Prostate gland (tissue), 2 donors: ENCODE measurements at regions not wholly inside any gene's neighbourhood (a gene's known extent, or its start where the extent isn't known, plus 50 kb on each side); places are given as distances from the start of the nearest gene placed in this dataset.

Experiments used
- DNase-seq: peaks from one replicate; pipeline ENCODE4 v3.0.0-alpha.2; 2019; ENCODE audit warnings: low spot score
- H3K27ac ChIP-seq, 2 donors: fragments of 200-600 bp; sonication (generic); 2 replicates each; pipeline ENCODE4 v1.5.1; 2017 to 2019
- H3K27me3 ChIP-seq: fragments of 200-600 bp; sonication (generic); replicated peaks from 2 replicates; pipeline ENCODE4 v1.5.1; 2019; ENCODE audit not compliant: insufficient read depth
- H3K36me3 ChIP-seq, 2 donors: fragments of 200-600 bp; sonication (generic); 1 replicate in 1 of 2; 2 replicates in 1 of 2; pipeline versions ENCODE4 v1.5.1 to v1.8.1; 2017 to 2019
- H3K4me1 ChIP-seq: fragments of 200-600 bp; sonication (generic); replicated peaks from 2 replicates; pipeline ENCODE4 v1.5.1; 2019
- H3K4me3 ChIP-seq, 2 donors: fragments of 200-600 bp; sonication (generic); 2 replicates each; pipeline ENCODE4 v1.5.1; 2017 to 2019
- H3K9me3 ChIP-seq: fragments of 200-600 bp; sonication (generic); 2 replicates; pipeline ENCODE4 v1.5.1; 2017
- POLR2A ChIP-seq: fragments of 450-650 bp; IDR thresholded peaks from one replicate; pipeline ENCODE4 v1.6.1; 2016; ENCODE audit warnings: antibody characterized with exemption, mild to moderate bottlenecking
- POLR2AphosphoS5 ChIP-seq: sonication (generic); formaldehyde crosslinking; IDR thresholded peaks from one replicate; pipeline ENCODE4 v1.6.1; 2017; ENCODE audit warnings: antibody characterized with exemption
- WGBS: methylation state at CpG from one replicate; pipeline ENCODE4 v1.1.5; 2018; 5-methylcytosine and 5-hydroxymethylcytosine counted together
- intact Hi-C: fragments of 100-400 bp; cut with DNase I; formaldehyde crosslinking; loops from one replicate; pipeline ENCODE4 v1.14.2; 2022
- small RNA-seq, 2 donors: library from RNA; depleted of rRNA; stranded (forward); fragments of <200 nt; gene quantifications; one replicate each; pipeline ENCODE3, GENCODE V24; 2016
- TF ChIP-seq, protein P1 (sequence below), 4 experiments: fragments of 200-600 bp in 2 of 4; fragments of 450-650 bp in 2 of 4; sonication (generic) in 2 of 4; IDR thresholded peaks; 1 replicate in 3 of 4; 2 replicates in 1 of 4; pipeline ENCODE4 v1.5.1; 2016 to 2019; ENCODE audit warnings: antibody characterized with exemption in 4 of 4, mild to moderate bottlenecking in 2 of 4, moderate library complexity in 2 of 4

DNA sequence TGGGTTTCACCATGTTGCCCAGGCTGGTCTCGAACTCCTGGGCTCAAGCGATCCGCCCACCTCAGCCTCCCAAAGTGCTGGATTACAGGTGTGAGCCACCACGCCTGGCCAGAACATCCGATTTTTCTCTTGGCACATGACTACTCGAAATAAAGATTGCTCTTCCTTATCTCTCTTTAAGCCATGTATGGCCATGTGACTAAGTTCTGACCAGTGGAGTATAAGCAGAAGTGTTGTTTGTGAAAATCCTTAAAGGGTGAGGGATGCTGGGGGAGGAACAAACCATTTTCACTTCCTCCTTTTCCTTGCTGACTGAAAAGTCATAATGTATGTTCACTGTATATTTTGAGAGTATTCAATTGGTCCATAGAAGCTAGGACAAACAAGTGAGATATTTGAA, 50.7 kb upstream of the ATF7IP start:
- TF ChIP-seq POLR2A (no peak), POLR2AphosphoS5 (no peak)
- TF ChIP-seq, protein P1, sequence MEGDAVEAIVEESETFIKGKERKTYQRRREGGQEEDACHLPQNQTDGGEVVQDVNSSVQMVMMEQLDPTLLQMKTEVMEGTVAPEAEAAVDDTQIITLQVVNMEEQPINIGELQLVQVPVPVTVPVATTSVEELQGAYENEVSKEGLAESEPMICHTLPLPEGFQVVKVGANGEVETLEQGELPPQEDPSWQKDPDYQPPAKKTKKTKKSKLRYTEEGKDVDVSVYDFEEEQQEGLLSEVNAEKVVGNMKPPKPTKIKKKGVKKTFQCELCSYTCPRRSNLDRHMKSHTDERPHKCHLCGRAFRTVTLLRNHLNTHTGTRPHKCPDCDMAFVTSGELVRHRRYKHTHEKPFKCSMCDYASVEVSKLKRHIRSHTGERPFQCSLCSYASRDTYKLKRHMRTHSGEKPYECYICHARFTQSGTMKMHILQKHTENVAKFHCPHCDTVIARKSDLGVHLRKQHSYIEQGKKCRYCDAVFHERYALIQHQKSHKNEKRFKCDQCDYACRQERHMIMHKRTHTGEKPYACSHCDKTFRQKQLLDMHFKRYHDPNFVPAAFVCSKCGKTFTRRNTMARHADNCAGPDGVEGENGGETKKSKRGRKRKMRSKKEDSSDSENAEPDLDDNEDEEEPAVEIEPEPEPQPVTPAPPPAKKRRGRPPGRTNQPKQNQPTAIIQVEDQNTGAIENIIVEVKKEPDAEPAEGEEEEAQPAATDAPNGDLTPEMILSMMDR (IDR thresholded peaks at IDR 0.05) = no peak
- Histone ChIP-seq H3K27ac (no peak overlapping the region), H3K27me3 (no peaks in the 10 kb centered on the region), H3K9me3 (no peaks in the 10 kb centered on the region), H3K36me3 (no peaks in the 10 kb centered on the region), H3K4me1 (no peaks in the 10 kb centered on the region), H3K4me3 (no peak overlapping the region)
- intact Hi-C loops = no loop called here
- DNase-seq = no peak
- WGBS = 86% methylated on average over 6 of the region's 6 CpGs

GRCh38 chr12:14315501-14315900, 50.0 kb upstream of the ATF7IP start:
- H3K36me3 ChIP-seq = no peaks in the 10 kb centered on the region
- no peak overlapping the region for H3K27ac ChIP-seq
- no peak overlapping the region for H3K4me3 ChIP-seq
- TF ChIP-seq POLR2AphosphoS5 (no peak), POLR2A (no peak)
- TF ChIP-seq, protein P1 (IDR thresholded peaks at IDR 0.05) = no peak
- DNase-seq = no peak
- no peaks in the 10 kb centered on the region for H3K4me1 ChIP-seq
- H3K27me3 ChIP-seq = no peaks in the 10 kb centered on the region
- no peaks in the 10 kb centered on the region for H3K9me3 ChIP-seq
- intact Hi-C loops = no loop called here

Small RNA genes lying in the stretch of these regions (small RNA-seq; reads per million reads assigned to genes)
- gene AC092470.1 (0 reads per million in 2 donors), gene AC135001.1 (0 reads per million in 2 donors), gene MRPS18CP4 (0 reads per million in 2 donors), gene RNU6-491P (0 reads per million in 2 donors)
